EL (cell line): ENCODE measurements at regions not wholly inside any gene's neighbourhood (a gene's known extent, or its start where the extent isn't known, plus 50 kb on each side); places are given as distances from the start of the nearest gene placed in this dataset.

Experiments
- DNase-seq: peaks from one replicate; pipeline ENCODE4 v3.0.0-alpha.2; 2016

DNA sequence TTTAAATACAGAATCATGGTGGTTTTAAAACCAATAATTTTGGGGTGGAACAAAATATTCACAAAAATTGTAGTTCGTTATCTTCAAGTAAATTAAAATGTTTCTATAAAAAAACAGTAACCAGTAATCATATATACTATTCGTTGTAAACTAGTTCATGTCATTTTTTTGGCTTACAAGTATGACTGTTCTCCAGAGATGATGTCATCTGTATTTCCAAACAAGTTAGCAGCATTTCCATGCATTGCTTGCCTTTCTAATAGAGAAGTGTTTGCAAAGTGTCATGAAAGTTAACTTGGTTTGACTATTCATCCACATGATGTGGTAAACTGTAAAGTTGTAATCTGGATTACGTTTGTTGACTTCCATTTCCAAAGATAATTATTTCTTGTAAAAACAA, 717.9 kb upstream of the ADAMTS16 start:
- no peak for DNase-seq

GRCh38 chr5:4424895-4425294, 715.2 kb upstream of the ADAMTS16 start:
- DNase-seq: no peak

GRCh38 chr5:4440536-4440935, 699.6 kb upstream of the ADAMTS16 start:
- DNase-seq: no peak

- no peak for DNase-seq
These were observed 697.9 kb upstream of the ADAMTS16 start for GRCh38 chr5:4442221-4442620.

DNA sequence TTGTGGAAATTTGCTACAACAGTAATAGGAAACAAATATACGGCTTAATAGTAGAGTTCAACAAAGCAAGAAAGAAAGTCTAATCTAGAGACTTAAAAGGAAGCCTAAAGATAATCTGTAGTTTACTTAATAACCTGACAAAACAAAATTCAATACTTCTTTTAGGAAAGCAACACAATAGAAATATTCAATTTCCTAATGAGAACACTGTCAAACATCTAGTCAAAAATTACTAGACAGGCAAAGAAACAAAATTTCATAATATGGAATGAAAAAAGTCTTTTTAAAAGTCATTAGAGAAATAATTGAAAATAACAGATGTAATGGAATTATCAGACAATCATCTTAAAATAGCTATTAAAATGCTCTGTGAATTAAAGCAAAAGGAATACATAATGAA, 692.5 kb upstream of the ADAMTS16 start:
- DNase-seq: no peak

GRCh38 chr5:4453655-4454054, 686.5 kb upstream of the ADAMTS16 start:
- no peak for DNase-seq

GRCh38 chr5:4479426-4479825, 660.7 kb upstream of the ADAMTS16 start:
- no peak for DNase-seq

- no peak for DNase-seq
These were observed 659.4 kb upstream of the ADAMTS16 start for GRCh38 chr5:4480528-4481349.

DNA sequence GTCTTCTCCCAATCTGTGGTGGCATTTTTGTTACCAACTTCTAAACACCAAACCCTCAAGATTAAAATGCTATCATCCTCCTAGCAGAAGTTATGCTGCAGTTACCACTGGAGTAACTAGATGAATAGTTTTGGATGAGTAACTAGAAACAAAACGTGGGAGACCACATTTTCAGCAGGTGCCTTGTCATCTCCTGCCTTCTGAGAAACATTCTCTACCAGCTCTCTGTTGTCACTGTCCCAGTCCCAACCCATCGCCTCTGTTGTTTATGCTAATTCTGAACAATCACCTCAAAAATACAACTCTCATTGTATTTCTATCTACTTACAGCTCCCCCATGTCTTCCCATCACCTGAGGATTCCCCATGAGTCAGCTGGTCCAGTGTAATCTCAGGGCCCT, 652.5 kb upstream of the ADAMTS16 start:
- no peak for DNase-seq

DNA sequence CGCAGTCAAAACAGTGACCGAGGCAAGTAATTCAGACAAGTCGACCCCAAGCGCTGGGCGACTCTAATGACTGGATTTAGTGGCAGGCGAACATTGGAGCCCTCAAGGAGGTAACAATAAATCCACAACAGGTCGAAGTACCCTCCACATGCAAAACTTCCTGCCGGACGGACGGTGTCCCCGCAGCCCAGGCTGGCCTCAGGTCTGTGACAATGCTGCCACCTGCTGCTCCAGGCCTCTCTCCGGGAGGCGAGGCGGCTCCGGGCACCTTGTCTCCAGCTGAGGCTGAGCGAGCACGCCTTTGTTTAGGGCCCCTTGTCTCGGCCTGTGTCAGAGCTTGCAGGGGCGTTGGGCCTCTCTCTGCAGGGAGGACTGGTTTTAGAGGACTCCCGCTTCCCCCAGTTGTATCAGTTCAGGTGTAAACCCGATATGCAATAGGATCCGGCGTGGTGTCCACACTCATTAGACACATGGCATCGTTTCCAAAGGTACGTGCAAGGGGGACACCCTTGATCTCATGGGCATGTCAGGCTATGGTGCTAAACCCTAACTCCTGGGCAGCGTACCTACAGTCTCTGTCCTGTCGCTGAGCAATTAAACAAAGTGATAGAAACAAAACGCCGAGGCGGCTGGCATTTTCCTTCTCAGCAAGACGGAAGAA, 628.0 kb upstream of the ADAMTS16 start:
- no peak for DNase-seq

- no peak for DNase-seq
These were observed 626.7 kb upstream of the ADAMTS16 start for GRCh38 chr5:4513381-4513780.

DNA sequence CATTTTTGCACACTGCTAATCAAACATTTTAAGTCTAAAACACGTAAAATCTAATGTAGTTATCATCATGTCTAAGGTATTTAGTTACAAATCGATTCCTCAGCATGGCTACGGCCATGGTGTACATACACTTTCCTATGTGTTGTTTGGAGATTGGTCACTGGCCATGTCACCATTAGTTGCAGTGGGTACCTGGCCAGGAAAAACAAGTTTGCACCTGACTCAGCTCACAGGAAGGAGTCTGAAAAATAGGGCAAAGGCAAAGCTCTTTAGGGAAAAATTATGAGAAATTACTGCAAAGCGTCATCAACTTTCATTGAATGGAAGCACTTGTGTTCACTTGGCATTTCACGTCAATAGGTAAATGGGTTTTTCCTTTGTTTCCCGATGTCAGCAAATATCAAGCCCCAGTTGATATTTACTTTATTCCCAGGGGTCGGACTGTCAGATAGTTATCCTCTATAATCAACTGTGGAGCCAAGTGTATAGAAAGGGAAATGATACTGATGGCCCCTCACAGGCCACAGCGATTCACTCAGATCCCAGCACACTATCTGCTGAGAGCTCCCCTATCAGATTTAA, 626.0 kb upstream of the ADAMTS16 start:
- no peak for DNase-seq

DNA sequence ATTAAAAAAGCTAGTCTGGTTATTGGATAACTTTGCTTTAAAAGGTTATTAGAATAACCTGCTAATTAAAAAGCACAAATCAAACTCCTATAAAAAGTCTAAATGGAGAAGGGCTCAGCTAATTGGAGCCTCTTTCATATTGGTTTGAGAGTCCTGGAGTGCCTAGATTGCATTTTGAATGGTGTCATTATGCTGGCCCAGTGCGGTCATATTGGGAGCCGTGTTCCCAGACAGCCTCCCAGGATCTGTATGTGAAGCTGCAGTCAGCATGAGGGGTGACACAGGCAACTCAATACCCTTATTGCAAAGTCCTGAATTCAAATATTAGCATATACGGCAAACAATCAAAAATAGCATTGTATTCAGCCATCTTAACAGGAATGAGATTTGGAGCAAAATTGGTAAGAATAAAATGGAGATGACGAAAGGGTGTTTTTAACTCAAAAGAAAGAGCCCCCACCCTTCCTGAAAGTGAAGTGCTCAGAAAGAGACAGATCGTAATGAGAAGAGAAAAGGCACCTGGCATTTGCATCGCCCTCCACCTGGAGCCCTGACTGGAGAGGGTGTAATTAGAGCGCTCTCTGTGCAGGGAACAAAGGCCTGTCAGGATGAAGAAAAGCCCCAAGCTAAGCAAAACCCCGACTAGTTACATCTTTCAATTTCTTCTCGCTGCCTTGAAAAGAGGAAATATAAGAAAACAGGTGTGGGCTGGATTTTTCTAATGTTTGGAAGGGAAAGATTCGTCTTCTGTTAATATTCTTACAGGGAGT, 621.0 kb upstream of the ADAMTS16 start:
- no peak for DNase-seq

DNA sequence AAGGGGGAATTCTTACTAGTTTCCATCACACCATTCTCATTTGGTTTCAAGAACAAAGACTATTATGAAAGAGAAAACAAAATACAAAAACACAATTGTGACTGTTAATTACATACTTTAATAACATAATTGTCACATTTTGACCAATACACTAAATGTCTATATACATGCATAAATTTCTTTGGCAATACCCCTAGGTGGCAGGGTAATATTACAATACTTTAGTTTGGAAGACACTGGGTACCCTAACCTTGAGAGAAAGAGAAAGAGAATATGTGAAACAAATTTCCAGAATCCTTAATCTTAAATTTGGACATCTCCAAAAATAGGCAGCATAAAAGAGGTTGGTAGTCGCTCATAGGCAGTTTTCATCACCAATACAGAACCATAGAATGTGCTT, 619.6 kb upstream of the ADAMTS16 start:
- no peak for DNase-seq

GRCh38 chr5:4523038-4523437, 617.1 kb upstream of the ADAMTS16 start:
- DNase-seq: no peak

DNA sequence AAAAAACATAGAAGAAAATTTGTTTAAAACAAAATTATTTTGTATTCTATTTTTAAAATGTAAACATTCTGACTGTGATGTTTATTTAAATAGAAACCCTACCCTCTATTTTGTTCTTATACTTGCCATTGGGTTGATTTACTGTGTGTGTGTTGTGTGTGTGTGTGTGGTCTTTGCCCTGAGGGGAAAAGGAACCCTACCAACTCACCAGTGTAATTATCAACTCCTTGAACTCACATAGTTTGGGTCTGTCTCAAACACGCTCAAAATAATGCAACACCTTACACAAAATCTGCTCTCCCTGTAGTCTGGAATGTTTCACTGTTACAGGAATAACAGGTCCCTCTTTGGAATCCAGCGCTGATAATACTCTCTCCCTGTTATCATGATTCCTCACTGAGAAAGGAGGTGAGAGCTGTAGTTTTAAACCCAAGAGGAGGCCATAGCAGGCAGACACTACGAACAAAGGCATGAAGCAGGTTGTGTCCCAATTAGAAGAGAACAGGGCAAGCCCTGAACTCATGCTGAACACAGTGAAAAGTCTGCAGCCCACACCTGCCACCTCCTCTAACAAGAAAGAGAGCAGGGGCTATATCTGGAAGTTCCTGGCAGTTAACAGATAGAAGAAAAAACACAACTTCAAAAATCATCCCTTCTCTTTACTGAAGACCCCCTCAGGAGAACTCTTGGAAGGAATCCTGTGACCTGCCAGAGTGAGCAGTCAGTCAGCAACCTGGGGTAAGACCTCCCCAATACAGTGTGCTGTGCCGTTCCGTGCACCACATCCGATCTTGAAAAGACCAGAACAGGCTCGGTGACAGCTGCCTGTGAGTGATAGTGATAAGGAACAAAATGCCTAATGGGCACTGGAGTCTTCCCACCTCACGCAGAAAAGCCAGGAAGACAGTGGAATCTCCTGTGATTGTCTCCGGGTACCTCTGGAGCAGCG, 608.1 kb upstream of the ADAMTS16 start:
- DNase-seq: no peak

GRCh38 chr5:4532705-4533080, 607.4 kb upstream of the ADAMTS16 start:
- DNase-seq: no peak

- no peak for DNase-seq
These were observed 606.5 kb upstream of the ADAMTS16 start for GRCh38 chr5:4533457-4534105.

DNA sequence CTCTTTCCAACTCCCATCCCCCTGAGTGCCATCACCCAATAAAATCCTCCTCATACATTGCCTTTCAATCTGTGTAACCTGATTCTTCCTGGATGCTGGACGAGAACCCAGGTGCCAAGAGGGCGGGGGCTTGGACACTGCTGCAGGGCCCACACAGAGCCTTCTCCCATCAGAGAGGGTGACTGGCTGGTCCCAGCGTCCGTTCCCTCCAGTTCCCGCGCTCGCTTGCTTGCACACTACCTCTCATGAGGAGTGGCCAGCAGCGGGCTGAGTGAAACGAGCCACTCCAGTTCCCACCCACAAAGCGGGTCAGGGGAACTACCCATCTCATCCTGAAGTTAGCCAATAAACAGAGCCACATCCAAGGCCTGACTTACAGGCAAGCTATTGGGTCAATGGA, 602.6 kb upstream of the ADAMTS16 start:
- no peak for DNase-seq

DNA sequence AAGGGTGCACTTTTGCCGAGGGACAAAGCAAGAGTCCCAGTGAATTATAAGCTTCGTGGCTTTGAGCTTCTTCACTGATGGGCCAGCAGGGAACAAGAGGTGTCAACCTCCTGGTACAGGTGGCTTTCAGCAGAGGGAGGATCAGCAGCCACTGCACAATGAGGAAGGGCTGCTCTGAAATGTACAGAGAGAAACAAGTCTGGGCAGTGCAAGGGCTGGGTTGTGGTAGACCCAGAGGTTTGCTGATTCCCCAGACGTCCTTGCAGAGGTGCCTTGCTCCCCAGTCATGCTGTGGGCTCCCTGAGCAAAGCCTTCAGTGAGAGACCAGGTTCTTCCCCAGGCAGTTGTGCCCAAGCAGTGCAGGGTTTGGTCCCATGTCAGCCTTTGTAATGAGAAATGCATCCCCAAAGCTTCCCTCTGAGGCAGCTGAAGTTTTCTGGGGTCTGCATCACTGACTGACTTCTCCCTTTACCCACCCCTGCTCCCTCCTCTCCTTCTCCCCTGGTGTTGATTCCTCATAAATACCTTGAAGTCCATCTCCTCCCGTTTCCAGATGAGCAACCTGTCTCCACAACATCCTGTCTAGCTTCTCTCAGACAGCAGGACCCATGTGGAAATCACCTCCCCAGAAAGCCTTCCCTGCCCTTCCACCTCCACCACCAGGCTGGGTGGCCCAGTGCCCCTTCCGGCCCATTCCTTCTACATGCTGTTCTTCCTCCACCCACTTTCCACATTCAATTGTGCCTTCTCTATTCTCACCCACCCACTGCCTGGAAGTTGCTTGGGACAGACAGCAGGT, 599.6 kb upstream of the ADAMTS16 start:
- no peak for DNase-seq

- DNase-seq: no peak
These were observed 598.8 kb upstream of the ADAMTS16 start for GRCh38 chr5:4541334-4541733.
